A673 (cell line): ENCODE measurements at regions not wholly inside any gene's neighbourhood (a gene's known extent, or its start where the extent isn't known, plus 50 kb on each side); places are given as distances from the start of the nearest gene placed in this dataset.

Source experiments
- CTCF ChIP-seq: fragments of 300-800, 200-600 bp; sonication (generic); conservative IDR thresholded peaks from 2 replicates; pipeline ENCODE4 v1.5.1; 2017; ENCODE audit warnings: low read depth, mild to moderate bottlenecking, antibody characterized with exemption, low read length, moderate library complexity, mixed read lengths
- EZH2 ChIP-seq: fragments of 200-600 bp; sonication (generic); IDR thresholded peaks from 2 replicates; pipeline ENCODE4 v1.6.1; 2017; ENCODE audit warnings: borderline replicate concordance, low read depth, mild to moderate bottlenecking, mixed read lengths, antibody characterized with exemption, low read length; ENCODE audit not compliant: poor library complexity, severe bottlenecking

DNA sequence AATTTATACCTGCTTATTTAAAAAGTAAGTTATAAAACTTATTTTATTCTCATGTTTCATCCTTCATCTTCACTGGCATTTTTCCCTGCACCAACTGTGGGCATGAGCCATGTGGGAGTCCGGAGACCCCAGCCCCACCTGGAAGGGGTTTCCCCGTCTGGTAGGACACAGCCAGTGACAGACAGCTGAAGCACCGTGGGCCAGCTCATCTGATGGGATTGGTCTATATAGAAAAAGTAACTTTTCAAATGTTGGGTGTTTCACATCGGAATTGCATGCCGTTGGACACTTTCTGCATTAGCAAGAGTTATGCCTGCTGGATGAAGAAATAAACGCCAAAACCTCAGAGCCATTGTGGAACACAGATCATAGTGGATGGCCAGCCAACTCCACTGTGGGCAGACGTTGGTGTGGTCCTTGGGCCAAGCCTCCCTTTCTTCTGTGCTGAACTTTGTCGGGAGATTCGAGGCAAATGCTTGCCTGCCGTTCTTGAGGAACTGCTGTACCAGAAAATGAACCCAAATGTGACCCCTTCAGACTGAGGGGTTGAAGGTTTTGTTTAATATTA is 1329.3 kb downstream of the TBC1D22A start:
- TF ChIP-seq CTCF (no peak), EZH2 (no peak)
